Neural cell (in vitro differentiated cells): ENCODE measurements at regions not wholly inside any gene's neighbourhood (a gene's known extent, or its start where the extent isn't known, plus 50 kb on each side); places are given as distances from the start of the nearest gene placed in this dataset.

Source experiments
- H2AFZ ChIP-seq: fragments of 200-600, 300-800 bp; sonication (generic), shearing (Covaris generic); 2 replicates; pipeline ENCODE4 v1.6.0; 2014; ENCODE audit warnings: low read depth, mild to moderate bottlenecking, antibody characterized with exemption, low read length, moderate library complexity
- H3F3A ChIP-seq: fragments of 200-600 bp; shearing (Covaris generic); 2 replicates; pipeline ENCODE4 v1.6.1; 2016; ENCODE audit warnings: mild to moderate bottlenecking, moderate library complexity, mixed read lengths, antibody characterized with exemption, low read length; ENCODE audit not compliant: insufficient read depth, poor library complexity, severe bottlenecking
- H3K27ac ChIP-seq: fragments of 200-600, 300-800 bp; sonication (generic), shearing (Covaris generic); 2 replicates; pipeline ENCODE4 v1.5.1; 2014; ENCODE audit warnings: mild to moderate bottlenecking, low read length, moderate library complexity
- H3K27me3 ChIP-seq: fragments of 300-800, 200-600 bp; sonication (generic), shearing (Covaris generic); 2 replicates; pipeline ENCODE4 v1.6.0; 2014; ENCODE audit warnings: mild to moderate bottlenecking, low read depth, low read length, moderate library complexity; ENCODE audit not compliant: insufficient read depth
- H3K36me3 ChIP-seq: fragments of 300-800, 200-600 bp; sonication (generic), shearing (Covaris generic); 2 replicates; pipeline ENCODE4 v1.5.1; 2014; ENCODE audit warnings: mild to moderate bottlenecking, antibody characterized with exemption, low read length, moderate library complexity; ENCODE audit not compliant: insufficient read depth
- H3K4me2 ChIP-seq: fragments of 300-800, 200-600 bp; sonication (generic), shearing (Covaris generic); 2 replicates; pipeline ENCODE4 v1.6.0; 2014; ENCODE audit warnings: mild to moderate bottlenecking, low read length
- H3K4me3 ChIP-seq: fragments of 300-800, 200-600 bp; sonication (generic), shearing (Covaris generic); 2 replicates; pipeline ENCODE4 v1.5.1; 2014; ENCODE audit warnings: mild to moderate bottlenecking, low read length, moderate library complexity
- H3K79me2 ChIP-seq: fragments of 200-600 bp; shearing (Covaris generic); replicated peaks from 2 replicates; pipeline ENCODE4 v1.6.0; 2014; ENCODE audit warnings: mild to moderate bottlenecking, low read length, moderate library complexity; ENCODE audit not compliant: insufficient read depth
- H3K9ac ChIP-seq: fragments of 300-800, 200-600 bp; sonication (generic), shearing (Covaris generic); 2 replicates; pipeline ENCODE4 v1.6.1; 2016; ENCODE audit warnings: mild to moderate bottlenecking, low read length, mixed read lengths
- H3K9me2 ChIP-seq: fragments of 200-600 bp; shearing (Covaris generic); 2 replicates; pipeline ENCODE4 v1.6.1; 2016; ENCODE audit warnings: mild to moderate bottlenecking, low read length, mixed read lengths; ENCODE audit not compliant: insufficient read depth
- H3K9me3 ChIP-seq: fragments of 200-600, 300-800 bp; sonication (generic), shearing (Covaris generic); 2 replicates; pipeline ENCODE4 v1.6.1; 2016; ENCODE audit warnings: mild to moderate bottlenecking, mixed run types, low read length, moderate library complexity, mixed read lengths
- H4K20me1 ChIP-seq: fragments of 200-600 bp; shearing (Covaris generic); 2 replicates; pipeline ENCODE4 v1.6.1; 2016; ENCODE audit warnings: mild to moderate bottlenecking, mixed run types; ENCODE audit not compliant: insufficient read depth
- EP300 ChIP-seq: fragments of 450-650 bp; conservative IDR thresholded peaks from 2 replicates; pipeline ENCODE4 v1.6.1; 2014; ENCODE audit warnings: antibody characterized with exemption, mild to moderate bottlenecking, moderate library complexity; ENCODE audit not compliant: poor library complexity, severe bottlenecking
- EZH2 ChIP-seq: fragments of 200-600, 300-800 bp; shearing (Covaris generic), sonication (generic); IDR thresholded peaks from 2 replicates; pipeline ENCODE4 v1.6.1; 2014; ENCODE audit warnings: antibody characterized with exemption, low read length, borderline replicate concordance, mild to moderate bottlenecking; ENCODE audit not compliant: insufficient read depth, poor library complexity, severe bottlenecking
- MXI1 ChIP-seq: fragments of 450-650 bp; conservative IDR thresholded peaks from 2 replicates; pipeline ENCODE4 v1.6.1; 2014; ENCODE audit warnings: antibody characterized with exemption, mild to moderate bottlenecking; ENCODE audit not compliant: poor library complexity, severe bottlenecking
- POLR2AphosphoS5 ChIP-seq: IDR thresholded peaks from 2 replicates; pipeline ENCODE4 v1.6.1; 2012
- RAD21 ChIP-seq: fragments of 450-650 bp; conservative IDR thresholded peaks from 2 replicates; pipeline ENCODE4 v1.6.1; 2014; ENCODE audit warnings: antibody characterized with exemption, mild to moderate bottlenecking, moderate library complexity
- SMC3 ChIP-seq: fragments of 450-650 bp; conservative IDR thresholded peaks from 2 replicates; pipeline ENCODE4 v1.6.1; 2014; ENCODE audit warnings: antibody characterized with exemption, mild to moderate bottlenecking, moderate library complexity; ENCODE audit not compliant: poor library complexity
- TAF1 ChIP-seq: IDR thresholded peaks from 2 replicates; pipeline ENCODE4 v1.6.1; 2012; ENCODE audit warnings: low read depth
- TF ChIP-seq, protein P1 (sequence below): IDR thresholded peaks from 2 replicates; pipeline ENCODE4 v1.6.1; 2012; ENCODE audit warnings: borderline replicate concordance
- TF ChIP-seq, protein P2 (sequence below): fragments of 450-650 bp; IDR thresholded peaks from 2 replicates; pipeline ENCODE4 v1.5.1; 2014; ENCODE audit warnings: antibody characterized with exemption, mild to moderate bottlenecking, moderate library complexity; ENCODE audit not compliant: poor library complexity, severe bottlenecking

DNA sequence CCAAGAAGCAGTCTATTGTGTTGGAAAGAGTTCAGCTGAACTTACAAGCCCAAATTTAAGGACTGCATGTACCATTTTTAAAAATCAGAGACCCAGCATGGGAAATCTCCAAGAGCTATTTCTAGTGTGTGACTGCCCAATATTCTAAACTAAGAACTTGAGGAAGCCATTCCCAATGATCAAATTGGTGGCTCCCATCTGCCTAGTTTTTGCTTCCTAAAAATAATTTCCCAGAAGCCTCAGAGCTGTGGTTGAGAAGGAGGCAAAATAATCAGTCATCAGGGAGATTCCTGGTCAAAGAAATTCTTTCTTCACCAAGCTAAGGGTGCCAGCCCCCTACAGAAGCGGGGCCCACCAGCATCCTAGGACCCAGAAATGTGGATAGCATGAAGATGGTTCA lies 176.1 kb upstream of the CDH5 start (continued):
- TF ChIP-seq, protein P1, sequence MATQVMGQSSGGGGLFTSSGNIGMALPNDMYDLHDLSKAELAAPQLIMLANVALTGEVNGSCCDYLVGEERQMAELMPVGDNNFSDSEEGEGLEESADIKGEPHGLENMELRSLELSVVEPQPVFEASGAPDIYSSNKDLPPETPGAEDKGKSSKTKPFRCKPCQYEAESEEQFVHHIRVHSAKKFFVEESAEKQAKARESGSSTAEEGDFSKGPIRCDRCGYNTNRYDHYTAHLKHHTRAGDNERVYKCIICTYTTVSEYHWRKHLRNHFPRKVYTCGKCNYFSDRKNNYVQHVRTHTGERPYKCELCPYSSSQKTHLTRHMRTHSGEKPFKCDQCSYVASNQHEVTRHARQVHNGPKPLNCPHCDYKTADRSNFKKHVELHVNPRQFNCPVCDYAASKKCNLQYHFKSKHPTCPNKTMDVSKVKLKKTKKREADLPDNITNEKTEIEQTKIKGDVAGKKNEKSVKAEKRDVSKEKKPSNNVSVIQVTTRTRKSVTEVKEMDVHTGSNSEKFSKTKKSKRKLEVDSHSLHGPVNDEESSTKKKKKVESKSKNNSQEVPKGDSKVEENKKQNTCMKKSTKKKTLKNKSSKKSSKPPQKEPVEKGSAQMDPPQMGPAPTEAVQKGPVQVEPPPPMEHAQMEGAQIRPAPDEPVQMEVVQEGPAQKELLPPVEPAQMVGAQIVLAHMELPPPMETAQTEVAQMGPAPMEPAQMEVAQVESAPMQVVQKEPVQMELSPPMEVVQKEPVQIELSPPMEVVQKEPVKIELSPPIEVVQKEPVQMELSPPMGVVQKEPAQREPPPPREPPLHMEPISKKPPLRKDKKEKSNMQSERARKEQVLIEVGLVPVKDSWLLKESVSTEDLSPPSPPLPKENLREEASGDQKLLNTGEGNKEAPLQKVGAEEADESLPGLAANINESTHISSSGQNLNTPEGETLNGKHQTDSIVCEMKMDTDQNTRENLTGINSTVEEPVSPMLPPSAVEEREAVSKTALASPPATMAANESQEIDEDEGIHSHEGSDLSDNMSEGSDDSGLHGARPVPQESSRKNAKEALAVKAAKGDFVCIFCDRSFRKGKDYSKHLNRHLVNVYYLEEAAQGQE, result no peak
- no peak for TF ChIP-seq SMC3

DNA sequence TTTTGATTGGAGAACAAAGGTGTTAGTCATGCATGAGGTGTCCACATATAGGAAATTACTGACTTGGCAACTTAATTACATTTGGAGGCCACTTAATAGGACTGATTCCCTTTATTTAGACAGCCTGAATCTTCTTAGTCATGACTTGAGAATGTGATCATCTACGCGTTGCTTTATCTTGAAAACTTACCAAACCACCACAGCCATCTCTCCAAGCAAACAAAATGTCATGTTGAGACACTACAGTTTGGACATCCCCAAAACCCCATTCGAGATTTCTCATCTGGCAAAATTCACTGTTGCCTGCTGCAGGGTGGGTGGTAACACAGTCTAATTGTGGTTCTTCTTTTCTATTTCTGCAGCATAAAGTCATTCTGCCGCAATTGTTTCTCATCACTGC lies 176.5 kb upstream of the CDH5 start:
- H3F3A ChIP-seq, result no peaks in the 10 kb centered on the region
- H3K4me3 ChIP-seq, result no peak overlapping the region
- no peak for TF ChIP-seq MXI1
- no peak for TF ChIP-seq EP300
- no peak for TF ChIP-seq SMC3
- no peak for TF ChIP-seq EZH2
- TF ChIP-seq POLR2AphosphoS5, result no peak
- TF ChIP-seq TAF1, result no peak
- no peak for TF ChIP-seq RAD21
- TF ChIP-seq, protein P1, result no peak
- TF ChIP-seq, protein P2, sequence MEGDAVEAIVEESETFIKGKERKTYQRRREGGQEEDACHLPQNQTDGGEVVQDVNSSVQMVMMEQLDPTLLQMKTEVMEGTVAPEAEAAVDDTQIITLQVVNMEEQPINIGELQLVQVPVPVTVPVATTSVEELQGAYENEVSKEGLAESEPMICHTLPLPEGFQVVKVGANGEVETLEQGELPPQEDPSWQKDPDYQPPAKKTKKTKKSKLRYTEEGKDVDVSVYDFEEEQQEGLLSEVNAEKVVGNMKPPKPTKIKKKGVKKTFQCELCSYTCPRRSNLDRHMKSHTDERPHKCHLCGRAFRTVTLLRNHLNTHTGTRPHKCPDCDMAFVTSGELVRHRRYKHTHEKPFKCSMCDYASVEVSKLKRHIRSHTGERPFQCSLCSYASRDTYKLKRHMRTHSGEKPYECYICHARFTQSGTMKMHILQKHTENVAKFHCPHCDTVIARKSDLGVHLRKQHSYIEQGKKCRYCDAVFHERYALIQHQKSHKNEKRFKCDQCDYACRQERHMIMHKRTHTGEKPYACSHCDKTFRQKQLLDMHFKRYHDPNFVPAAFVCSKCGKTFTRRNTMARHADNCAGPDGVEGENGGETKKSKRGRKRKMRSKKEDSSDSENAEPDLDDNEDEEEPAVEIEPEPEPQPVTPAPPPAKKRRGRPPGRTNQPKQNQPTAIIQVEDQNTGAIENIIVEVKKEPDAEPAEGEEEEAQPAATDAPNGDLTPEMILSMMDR, result no peak
- no peaks in the 10 kb centered on the region for H3K9me3 ChIP-seq
- H4K20me1 ChIP-seq, result no peaks in the 10 kb centered on the region
- H3K27ac ChIP-seq, result no peak overlapping the region
- H3K9me2 ChIP-seq, result no peaks in the 10 kb centered on the region
- no peak overlapping the region for H3K9ac ChIP-seq
- no peaks in the 10 kb centered on the region for H3K79me2 ChIP-seq
- no peaks in the 10 kb centered on the region for H3K27me3 ChIP-seq
- no peak overlapping the region for H2AFZ ChIP-seq
- H3K36me3 ChIP-seq, result no peaks in the 10 kb centered on the region
- no peak overlapping the region for H3K4me2 ChIP-seq
